Epidermal melanocyte (primary cell): ENCODE measurements at regions not wholly inside any gene's neighbourhood (a gene's known extent, or its start where the extent isn't known, plus 50 kb on each side); places are given as distances from the start of the nearest gene placed in this dataset.

Source experiments
- DNase-seq: peaks from one replicate; pipeline ENCODE4 v3.0.0; 2011; ENCODE audit warnings: low spot score; ENCODE audit not compliant: insufficient read length

- DNase-seq, result no peak
Measured at GRCh38 chr20:11799281-11799684, 118.4 kb upstream of the BTBD3 start.

- DNase-seq, result no peak
Measured at GRCh38 chr20:11807054-11808048, 110.3 kb upstream of the BTBD3 start.

- DNase-seq, result no peak
Measured at GRCh38 chr20:11808841-11809240, 108.9 kb upstream of the BTBD3 start.

GRCh38 chr20:11810311-11811083 is 107.2 kb upstream of the BTBD3 start:
- DNase-seq, result no peak

GRCh38 chr20:11813106-11813890 is 104.4 kb upstream of the BTBD3 start:
- no peak for DNase-seq

- DNase-seq, result no peak
Measured at GRCh38 chr20:11814267-11814666, 103.4 kb upstream of the BTBD3 start.

GRCh38 chr20:11820838-11821237 is 96.9 kb upstream of the BTBD3 start:
- no peak for DNase-seq

GRCh38 chr20:11822540-11822794 is 95.2 kb upstream of the BTBD3 start:
- DNase-seq, result no peak

- DNase-seq, result no peak
Measured at GRCh38 chr20:11826334-11826733, 91.4 kb upstream of the BTBD3 start.

- DNase-seq, result no peak
Measured at GRCh38 chr20:11832397-11832796, 85.3 kb upstream of the BTBD3 start.

- no peak for DNase-seq
Measured at GRCh38 chr20:11832851-11833250, 84.8 kb upstream of the BTBD3 start.

- DNase-seq, result no peak
Measured at GRCh38 chr20:11833825-11834224, 83.9 kb upstream of the BTBD3 start.

GRCh38 chr20:11838076-11838636 is 79.5 kb upstream of the BTBD3 start:
- DNase-seq, result no peak

GRCh38 chr20:11841972-11842461 is 75.7 kb upstream of the BTBD3 start:
- DNase-seq, result no peak

- DNase-seq, result no peak
Measured at GRCh38 chr20:11843289-11843688, 74.4 kb upstream of the BTBD3 start.

- DNase-seq, result no peak
Measured at GRCh38 chr20:11844691-11845090, 73.0 kb upstream of the BTBD3 start.

- DNase-seq, result no peak
Measured at GRCh38 chr20:11845340-11845739, 72.4 kb upstream of the BTBD3 start.

GRCh38 chr20:11846131-11846530 is 71.6 kb upstream of the BTBD3 start:
- no peak for DNase-seq

GRCh38 chr20:11847827-11848226 is 69.9 kb upstream of the BTBD3 start:
- DNase-seq, result no peak

GRCh38 chr20:11849270-11849915 is 68.3 kb upstream of the BTBD3 start:
- no peak for DNase-seq
